ENCODE measurements at regions not wholly inside any gene's neighbourhood (a gene's known extent, or its start where the extent isn't known, plus 50 kb on each side); places are given as distances from the start of the nearest gene placed in this dataset.

DNA sequence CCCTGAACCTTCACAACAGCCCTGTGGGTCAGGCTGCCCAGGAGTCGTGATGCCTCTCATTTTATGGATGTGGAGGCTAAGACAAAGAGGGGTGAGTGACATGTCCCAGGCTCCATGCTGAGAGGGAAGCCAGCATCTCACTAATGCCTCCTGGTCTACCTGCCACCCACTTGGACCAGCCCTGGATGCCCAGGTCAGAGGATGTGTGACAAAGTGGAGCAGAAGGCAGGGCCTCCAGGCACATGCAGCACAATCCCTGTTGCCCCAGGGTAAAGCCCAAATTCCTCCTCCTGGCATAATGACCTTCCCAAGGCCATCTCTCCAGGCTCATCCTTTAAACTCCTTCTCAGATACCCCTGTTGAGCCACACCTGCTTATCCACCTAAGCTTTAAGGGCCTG is 51.4 kb upstream of the XPA start:
- TF ChIP-seq, protein P1, sequence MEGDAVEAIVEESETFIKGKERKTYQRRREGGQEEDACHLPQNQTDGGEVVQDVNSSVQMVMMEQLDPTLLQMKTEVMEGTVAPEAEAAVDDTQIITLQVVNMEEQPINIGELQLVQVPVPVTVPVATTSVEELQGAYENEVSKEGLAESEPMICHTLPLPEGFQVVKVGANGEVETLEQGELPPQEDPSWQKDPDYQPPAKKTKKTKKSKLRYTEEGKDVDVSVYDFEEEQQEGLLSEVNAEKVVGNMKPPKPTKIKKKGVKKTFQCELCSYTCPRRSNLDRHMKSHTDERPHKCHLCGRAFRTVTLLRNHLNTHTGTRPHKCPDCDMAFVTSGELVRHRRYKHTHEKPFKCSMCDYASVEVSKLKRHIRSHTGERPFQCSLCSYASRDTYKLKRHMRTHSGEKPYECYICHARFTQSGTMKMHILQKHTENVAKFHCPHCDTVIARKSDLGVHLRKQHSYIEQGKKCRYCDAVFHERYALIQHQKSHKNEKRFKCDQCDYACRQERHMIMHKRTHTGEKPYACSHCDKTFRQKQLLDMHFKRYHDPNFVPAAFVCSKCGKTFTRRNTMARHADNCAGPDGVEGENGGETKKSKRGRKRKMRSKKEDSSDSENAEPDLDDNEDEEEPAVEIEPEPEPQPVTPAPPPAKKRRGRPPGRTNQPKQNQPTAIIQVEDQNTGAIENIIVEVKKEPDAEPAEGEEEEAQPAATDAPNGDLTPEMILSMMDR (IDR thresholded peaks at IDR 0.05; ENCODE audit: insufficient read depth, low read depth, low read length), result no peak
- TF ChIP-seq EZH2 (IDR thresholded peaks at IDR 0.05; ENCODE audit: insufficient read depth, low read length), result no peak

Data from astrocyte (in vitro differentiated cells and primary cell).